SH-SY5Y (cell line): ENCODE measurements at regions not wholly inside any gene's neighbourhood (a gene's known extent, or its start where the extent isn't known, plus 50 kb on each side); places are given as distances from the start of the nearest gene placed in this dataset.

Experiments
- GATA2 ChIP-seq: IDR thresholded peaks from 2 replicates; pipeline ENCODE4 v1.6.1; 2011; ENCODE audit warnings: mild to moderate bottlenecking, low read depth, low read length
- GATA3 ChIP-seq: IDR thresholded peaks from 2 replicates; pipeline ENCODE4 v1.6.1; 2011; ENCODE audit warnings: low read depth, mild to moderate bottlenecking, low read length, moderate library complexity

DNA sequence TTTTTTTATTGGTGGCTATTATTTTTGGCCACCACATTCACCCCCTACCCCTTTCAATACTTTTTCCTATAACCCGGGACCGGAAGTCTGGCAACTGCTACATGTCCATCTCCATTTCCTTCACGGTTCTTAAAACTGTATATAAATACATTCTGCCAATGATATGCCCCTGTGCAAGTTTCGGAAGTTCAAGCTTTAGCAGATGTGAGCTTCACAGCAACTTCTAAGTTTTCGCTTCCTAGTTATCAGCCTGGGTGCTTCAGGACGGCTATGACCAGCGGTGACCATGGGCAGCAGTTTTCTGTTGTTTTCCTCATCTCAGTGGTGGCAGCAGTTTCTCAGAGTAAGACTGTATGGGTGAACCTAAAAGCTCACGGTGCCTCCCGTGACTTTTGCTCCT is 153.5 kb upstream of the NFE2L3 start:
- no peak for TF ChIP-seq GATA2
- no peak for TF ChIP-seq GATA3
